GM12892 (cell line): ENCODE measurements at regions not wholly inside any gene's neighbourhood (a gene's known extent, or its start where the extent isn't known, plus 50 kb on each side); places are given as distances from the start of the nearest gene placed in this dataset.

Source experiments
- DNase-seq: peaks from one replicate; pipeline ENCODE4 v3.0.0; 2011; ENCODE audit not compliant: insufficient read length
- FAIRE-seq: peaks from 2 replicates; lab custom pipeline; 2011; peaks lifted over from hg19 to GRCh38; lab: Jason Lieb, UNC
- POLR2A ChIP-seq: IDR thresholded peaks from 2 replicates; pipeline ENCODE4 v1.6.1; 2011; ENCODE audit warnings: low read depth, low read length, control low read depth
- POLR2AphosphoS5 ChIP-seq: IDR thresholded peaks from 2 replicates; pipeline ENCODE4 v1.6.1; 2011; ENCODE audit warnings: low read depth, low read length, control low read depth
- TAF1 ChIP-seq: IDR thresholded peaks from 2 replicates; pipeline ENCODE4 v1.6.1; 2011; ENCODE audit warnings: low read depth, mild to moderate bottlenecking, control low read depth, low read length, borderline replicate concordance

DNA sequence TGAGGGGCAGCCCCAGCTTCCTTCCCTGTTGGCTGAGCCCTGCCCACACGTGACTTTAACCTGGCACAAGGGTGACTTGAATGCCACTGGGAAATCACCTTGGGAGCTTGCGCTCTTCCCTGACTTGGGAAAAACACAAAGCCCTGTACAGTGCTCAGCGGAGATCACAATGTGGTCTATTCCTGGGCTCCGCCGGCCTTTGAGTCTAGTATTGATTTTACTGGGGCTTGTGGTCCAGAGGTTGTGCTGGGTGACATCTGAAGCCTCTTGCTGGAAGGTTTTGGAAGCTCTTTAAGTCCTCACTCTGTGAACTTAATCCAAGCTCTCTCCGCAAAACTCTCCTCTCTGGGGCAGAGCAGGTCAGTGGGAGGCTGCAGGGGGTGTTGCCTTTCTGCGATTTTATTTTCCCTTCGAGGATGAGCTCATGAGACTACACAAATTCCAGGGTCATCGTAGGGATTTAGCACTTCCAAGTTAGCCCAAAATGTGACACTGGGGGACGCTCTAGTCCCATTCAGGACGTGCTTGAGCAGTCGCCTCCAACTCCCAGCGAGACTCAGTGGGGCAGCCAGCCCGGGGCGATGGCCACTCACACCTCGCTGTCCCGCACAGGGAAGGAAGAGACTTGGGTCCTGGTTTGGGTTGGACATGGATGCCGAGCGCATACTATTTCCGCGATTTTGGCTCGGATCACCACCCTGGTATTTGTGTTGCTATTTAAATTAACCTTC is 291.9 kb upstream of the AJAP1 start:
- DNase-seq, result no peak
- no peak for TF ChIP-seq TAF1
- no peak for TF ChIP-seq POLR2A
- FAIRE-seq, result no peak

DNA sequence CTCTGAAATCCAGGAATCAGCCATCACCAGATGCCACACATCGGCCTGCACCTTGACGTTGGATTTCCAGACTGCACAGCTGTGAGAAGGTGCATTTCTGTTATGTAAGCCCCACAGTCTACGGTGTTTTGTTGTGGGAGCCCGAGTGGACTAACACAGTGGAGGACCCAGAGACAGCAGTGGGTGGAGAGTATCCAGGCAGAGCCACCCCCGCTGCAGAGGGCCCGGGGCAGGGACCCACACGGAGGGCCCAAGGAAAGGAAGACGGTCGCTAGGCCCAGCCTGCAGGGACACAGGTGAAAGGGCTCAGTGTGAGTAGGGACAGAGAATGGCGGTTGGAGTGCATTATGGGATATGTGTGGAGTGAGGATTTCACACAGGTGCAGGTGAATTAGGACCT is 288.3 kb upstream of the AJAP1 start:
- TF ChIP-seq POLR2AphosphoS5, result no peak
- no peak for TF ChIP-seq TAF1
- TF ChIP-seq POLR2A, result no peak
- no peak for DNase-seq
- FAIRE-seq, result no peak

DNA sequence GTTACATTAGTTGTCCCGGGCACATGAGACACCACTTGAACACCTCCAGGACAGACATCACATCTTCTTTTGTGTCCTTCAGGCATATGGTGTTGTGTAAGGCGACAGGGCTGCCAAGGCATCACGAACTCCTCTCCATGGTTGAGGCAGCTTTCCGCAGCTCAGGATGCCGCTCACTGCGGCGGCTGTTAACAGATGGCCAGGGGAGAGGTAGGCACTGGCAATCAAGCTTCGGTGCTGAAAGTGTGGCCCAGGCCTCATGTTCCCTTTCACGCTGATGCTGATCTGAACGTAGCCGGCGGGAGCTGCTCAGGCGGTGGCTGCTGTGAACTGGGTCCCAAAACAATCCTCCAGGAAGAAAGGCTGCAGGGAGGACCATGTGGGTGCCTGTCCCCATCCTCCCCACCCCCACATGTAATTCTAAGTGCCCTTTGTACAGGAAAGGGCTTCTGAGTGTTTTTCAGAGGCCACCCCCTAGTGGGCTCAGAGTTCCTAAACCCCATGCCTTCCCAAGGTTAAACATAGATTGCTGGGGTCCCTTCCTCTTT is 287.1 kb upstream of the AJAP1 start:
- TF ChIP-seq POLR2AphosphoS5 (no peak), TAF1 (no peak), POLR2A (no peak)
- DNase-seq, result no peak
- FAIRE-seq, result no peak

DNA sequence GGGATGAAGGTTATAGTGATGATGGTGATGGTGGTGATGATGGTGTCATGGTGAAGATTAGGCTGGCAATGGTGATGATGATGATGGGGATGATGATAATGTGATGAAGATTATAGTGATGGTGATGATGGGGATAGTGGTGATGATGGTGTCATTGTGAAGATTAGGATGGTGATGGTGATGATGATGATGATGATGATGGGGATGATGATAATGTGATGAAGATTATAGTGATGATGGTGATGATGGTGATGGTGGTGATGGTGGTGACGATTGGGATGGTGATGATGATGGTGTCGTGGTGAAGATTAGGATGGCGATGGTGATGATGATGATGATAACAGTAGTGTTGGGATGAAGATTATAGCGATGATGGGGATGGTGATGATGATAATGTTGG is 285.1 kb upstream of the AJAP1 start:
- FAIRE-seq (no peak), DNase-seq (no peak)
- TF ChIP-seq POLR2AphosphoS5, result no peak
- no peak for TF ChIP-seq POLR2A
- no peak for TF ChIP-seq TAF1

DNA sequence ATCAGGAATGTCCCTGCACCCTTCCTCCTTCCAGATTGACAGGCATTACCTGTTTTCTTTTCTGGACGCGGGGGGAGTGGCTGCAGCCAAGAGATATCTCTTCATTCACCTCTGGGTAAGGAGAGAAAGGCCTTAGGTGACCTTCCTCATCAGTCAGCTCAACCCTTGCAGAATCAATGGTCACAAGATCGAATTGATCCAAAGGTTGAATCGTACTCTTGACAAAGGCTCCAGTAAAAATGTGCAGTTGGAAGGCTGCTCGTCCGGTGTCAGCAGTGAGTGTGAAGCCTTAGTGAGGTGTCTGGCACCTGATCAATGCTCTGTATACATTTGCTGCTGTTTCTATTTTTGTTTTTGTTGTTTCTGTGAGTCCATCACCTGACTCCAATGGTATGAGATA is 282.6 kb upstream of the AJAP1 start:
- DNase-seq, result no peak
- no peak for FAIRE-seq
- no peak for TF ChIP-seq POLR2AphosphoS5
- no peak for TF ChIP-seq TAF1
- no peak for TF ChIP-seq POLR2A

DNA sequence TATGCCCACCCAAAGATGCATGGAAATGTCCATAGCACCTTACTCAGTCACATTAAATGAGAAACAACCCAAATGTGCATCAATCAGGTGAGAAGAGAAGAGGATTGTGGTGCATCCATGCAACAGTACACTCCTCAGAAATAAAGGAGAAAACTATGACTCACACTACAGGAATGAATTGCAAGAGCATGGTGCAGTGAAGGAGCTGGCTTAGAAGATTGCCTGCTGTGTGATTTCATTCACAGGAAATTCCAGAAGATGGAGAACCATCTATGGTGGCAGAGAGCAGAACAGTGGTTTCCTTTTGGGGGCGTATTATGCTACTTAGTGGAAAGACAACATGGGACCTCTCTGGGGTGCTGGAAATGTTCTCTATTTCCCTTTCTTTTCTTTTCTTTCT is 278.6 kb upstream of the AJAP1 start:
- FAIRE-seq (no peak), DNase-seq (no peak)
- no peak for TF ChIP-seq TAF1
- TF ChIP-seq POLR2A, result no peak
- TF ChIP-seq POLR2AphosphoS5, result no peak

DNA sequence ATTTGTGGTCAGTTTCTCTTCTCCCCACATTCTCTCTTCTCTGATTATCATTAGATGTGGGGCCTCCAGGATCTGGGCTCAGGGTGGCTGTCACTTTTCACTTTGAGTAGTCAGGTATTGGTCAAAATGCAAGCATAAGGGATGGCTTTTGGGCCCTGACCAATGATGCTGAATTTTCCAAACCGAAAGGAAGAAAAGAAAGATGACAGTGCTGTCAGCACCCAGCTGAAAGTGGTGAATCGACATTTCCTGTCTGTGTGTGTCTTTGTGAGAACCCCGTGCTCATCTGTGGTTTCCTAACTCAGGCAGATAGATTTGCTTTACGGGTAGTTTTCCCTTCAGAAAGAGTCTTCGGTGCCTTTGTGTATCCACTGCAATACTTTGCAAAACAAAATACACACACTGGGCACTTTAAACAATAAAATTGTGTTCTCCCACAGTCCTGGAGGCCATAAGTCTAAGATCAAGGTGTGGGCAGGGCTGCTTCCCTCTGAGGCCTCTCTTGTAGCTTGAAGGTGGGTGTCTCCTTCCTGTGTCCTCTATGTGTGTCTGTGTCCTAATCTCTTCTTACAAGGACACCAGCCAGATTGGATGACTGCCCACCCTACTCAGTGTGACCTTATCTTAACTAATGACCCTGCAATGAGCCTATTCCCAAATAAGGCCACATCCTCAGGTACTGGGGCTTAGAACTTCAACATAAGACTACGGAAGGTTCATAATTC is 274.8 kb upstream of the AJAP1 start:
- TF ChIP-seq TAF1 (no peak), POLR2A (no peak), POLR2AphosphoS5 (no peak)
- no peak for DNase-seq
- no peak for FAIRE-seq

DNA sequence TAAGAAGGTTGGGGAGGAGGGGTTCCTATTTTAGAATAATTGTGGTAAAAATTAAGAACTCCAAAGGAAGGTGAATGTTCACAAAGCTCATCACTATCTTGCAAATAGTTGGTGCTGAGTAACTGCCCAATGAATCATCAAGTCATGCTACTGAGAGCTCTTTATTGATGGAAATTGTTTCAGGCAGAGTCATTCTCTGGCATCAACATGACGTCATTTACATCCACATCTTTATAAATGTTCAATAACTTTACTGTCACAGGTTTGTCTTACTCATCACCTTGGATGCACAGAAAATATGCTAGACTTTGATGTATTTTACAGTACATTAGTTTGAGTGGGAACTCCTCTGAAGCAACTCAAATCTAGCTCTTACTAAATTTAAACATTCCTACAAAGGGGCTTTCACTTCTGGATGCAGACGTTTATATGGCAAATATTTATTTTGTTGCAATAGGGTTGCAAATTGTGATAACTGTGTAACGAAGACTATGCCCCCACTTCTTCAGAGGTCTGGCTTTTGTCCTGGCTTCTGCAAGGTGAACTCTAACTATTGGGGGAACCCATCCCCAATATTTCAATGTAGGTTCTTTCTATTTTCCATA is 273.7 kb upstream of the AJAP1 start:
- FAIRE-seq, result no peak
- DNase-seq, result no peak
- no peak for TF ChIP-seq TAF1
- no peak for TF ChIP-seq POLR2AphosphoS5
- TF ChIP-seq POLR2A, result no peak

DNA sequence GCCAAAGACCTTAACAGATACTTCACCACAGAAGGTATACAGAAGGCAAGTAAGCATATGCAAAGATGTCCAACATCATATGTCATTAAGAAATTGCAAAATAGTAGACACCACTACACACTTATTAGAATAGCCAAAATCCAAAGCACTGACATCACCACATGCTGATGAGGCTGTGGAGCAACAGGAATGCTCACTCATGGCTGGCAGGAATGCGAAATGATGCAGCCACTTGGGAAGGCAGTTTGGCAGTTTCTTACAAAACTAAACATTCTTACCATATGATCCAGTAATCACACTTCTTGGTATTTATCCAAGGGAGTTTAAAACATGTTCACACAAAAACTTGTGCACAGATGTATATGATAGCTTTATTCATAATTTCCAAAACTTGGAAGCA is 261.2 kb upstream of the AJAP1 start:
- DNase-seq, result no peak
- no peak for TF ChIP-seq POLR2A
- no peak for TF ChIP-seq TAF1
- TF ChIP-seq POLR2AphosphoS5, result no peak
- no peak for FAIRE-seq

DNA sequence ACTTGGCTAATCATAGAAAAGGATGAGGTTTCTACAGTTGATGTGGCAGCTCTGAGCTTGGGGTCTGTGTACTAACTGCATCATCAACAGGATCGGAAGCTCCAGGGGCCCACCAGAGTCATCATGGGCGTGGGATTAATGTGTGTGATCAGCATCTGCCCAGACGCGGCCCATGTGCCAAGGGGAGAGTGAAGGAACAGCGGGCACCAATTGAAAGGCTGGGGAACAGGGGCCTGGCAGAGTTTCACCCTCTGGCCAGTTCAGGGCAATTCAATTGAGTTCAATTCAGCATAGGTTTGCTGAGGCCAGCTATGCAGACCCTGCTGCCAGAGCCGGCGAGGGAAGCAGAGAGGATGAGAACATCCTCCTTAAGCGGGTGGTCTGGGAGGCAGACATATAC is 260.0 kb upstream of the AJAP1 start:
- TF ChIP-seq POLR2AphosphoS5, result no peak
- no peak for FAIRE-seq
- DNase-seq, result no peak

DNA sequence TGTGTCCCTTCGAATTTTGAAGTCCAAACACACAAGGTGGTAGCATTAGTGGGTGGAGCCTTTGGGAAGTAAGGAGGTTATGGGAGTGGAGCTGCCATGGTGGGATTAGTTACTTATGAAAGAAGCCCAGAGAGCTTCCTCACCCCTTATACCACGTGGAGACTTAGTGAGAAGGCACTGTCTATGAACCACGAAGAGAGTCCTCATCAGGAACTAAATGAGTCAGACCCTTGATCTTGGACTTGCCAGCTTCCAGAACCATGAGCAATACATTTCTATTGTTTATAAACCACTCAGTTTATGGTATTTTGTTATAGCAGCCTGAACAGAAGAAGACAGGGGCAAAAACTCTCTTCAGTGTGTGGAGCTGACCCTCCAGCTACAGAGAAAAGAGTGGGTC is 259.3 kb upstream of the AJAP1 start:
- no peak for DNase-seq
- no peak for TF ChIP-seq POLR2AphosphoS5
- TF ChIP-seq POLR2A, result no peak
- no peak for TF ChIP-seq TAF1
- no peak for FAIRE-seq
